ENCODE measurements at regions not wholly inside any gene's neighbourhood (a gene's known extent, or its start where the extent isn't known, plus 50 kb on each side); places are given as distances from the start of the nearest gene placed in this dataset.

DNA sequence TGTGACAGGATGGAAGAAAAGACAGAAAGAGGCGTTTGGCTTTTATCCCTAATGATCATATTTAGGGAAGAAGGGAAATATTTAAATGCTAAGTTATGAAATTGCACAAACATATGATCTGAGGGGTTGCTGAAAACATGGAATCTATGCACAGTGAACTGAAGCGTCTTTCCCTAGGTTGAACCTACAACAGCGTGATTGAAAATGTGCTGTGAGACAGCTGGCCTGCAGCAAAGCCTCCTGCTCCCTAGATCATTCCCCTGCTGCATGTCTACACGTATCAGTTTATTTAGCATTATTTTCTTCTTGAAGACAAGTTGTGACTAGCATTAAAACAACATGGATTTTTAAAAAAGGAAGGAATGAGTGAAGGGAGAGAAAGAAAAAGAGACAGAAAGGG lies 272.5 kb upstream of the TRAM1L1 start:
- TF ChIP-seq, protein P1, sequence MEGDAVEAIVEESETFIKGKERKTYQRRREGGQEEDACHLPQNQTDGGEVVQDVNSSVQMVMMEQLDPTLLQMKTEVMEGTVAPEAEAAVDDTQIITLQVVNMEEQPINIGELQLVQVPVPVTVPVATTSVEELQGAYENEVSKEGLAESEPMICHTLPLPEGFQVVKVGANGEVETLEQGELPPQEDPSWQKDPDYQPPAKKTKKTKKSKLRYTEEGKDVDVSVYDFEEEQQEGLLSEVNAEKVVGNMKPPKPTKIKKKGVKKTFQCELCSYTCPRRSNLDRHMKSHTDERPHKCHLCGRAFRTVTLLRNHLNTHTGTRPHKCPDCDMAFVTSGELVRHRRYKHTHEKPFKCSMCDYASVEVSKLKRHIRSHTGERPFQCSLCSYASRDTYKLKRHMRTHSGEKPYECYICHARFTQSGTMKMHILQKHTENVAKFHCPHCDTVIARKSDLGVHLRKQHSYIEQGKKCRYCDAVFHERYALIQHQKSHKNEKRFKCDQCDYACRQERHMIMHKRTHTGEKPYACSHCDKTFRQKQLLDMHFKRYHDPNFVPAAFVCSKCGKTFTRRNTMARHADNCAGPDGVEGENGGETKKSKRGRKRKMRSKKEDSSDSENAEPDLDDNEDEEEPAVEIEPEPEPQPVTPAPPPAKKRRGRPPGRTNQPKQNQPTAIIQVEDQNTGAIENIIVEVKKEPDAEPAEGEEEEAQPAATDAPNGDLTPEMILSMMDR (IDR thresholded peaks at IDR 0.05; ENCODE audit: insufficient read depth, low read length), result no peak
- TF ChIP-seq, protein P2, sequence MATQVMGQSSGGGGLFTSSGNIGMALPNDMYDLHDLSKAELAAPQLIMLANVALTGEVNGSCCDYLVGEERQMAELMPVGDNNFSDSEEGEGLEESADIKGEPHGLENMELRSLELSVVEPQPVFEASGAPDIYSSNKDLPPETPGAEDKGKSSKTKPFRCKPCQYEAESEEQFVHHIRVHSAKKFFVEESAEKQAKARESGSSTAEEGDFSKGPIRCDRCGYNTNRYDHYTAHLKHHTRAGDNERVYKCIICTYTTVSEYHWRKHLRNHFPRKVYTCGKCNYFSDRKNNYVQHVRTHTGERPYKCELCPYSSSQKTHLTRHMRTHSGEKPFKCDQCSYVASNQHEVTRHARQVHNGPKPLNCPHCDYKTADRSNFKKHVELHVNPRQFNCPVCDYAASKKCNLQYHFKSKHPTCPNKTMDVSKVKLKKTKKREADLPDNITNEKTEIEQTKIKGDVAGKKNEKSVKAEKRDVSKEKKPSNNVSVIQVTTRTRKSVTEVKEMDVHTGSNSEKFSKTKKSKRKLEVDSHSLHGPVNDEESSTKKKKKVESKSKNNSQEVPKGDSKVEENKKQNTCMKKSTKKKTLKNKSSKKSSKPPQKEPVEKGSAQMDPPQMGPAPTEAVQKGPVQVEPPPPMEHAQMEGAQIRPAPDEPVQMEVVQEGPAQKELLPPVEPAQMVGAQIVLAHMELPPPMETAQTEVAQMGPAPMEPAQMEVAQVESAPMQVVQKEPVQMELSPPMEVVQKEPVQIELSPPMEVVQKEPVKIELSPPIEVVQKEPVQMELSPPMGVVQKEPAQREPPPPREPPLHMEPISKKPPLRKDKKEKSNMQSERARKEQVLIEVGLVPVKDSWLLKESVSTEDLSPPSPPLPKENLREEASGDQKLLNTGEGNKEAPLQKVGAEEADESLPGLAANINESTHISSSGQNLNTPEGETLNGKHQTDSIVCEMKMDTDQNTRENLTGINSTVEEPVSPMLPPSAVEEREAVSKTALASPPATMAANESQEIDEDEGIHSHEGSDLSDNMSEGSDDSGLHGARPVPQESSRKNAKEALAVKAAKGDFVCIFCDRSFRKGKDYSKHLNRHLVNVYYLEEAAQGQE (IDR thresholded peaks at IDR 0.05; ENCODE audit: insufficient replicate concordance, low read depth), result no peak
- TF ChIP-seq POLR2AphosphoS5 (IDR thresholded peaks at IDR 0.05; ENCODE audit: low read depth), result no peak
